IMR-90 (cell line): ENCODE measurements at regions not wholly inside any gene's neighbourhood (a gene's known extent, or its start where the extent isn't known, plus 50 kb on each side); places are given as distances from the start of the nearest gene placed in this dataset.

ENCODE experiments used
- ATAC-seq: fragments of 200-7000 bp; cut with Tn5 transposase; 2 replicates; pipeline ENCODE4 v1.9.1; 2020; ENCODE audit warnings: low read depth, mild to moderate bottlenecking, moderate library complexity
- BruUV-seq: library from RNA; stranded (reverse); fragments of 400-500 nt; replicated peaks from 2 replicates; lab custom pipeline; 2021; lab: Mats Ljungman, UMichigan
- CTCF ChIA-PET: fragments of 300-600 bp; formaldehyde crosslinking; extraction: SDS; loops from one replicate; lab custom pipeline; 2021; ENCODE audit warnings: antibody characterized with exemption; lab: Yijun Ruan, JAX
- POLR2A ChIA-PET: fragments of 300-600 bp; sonication (Branson Sonifier 250); formaldehyde crosslinking; loops from one replicate; lab custom pipeline; 2022; ENCODE audit warnings: antibody characterized with exemption; ENCODE audit not compliant: unreplicated experiment; lab: Charles Lee
- DNase-seq: peaks from one replicate; pipeline ENCODE4 v3.0.0; 2013
- H2AFZ ChIP-seq: replicated peaks from 2 replicates; pipeline ENCODE3; 2013; ENCODE audit warnings: low read length, mild to moderate bottlenecking; ENCODE audit not compliant: poor library complexity
- H2AK5ac ChIP-seq: 2 replicates; pipeline ENCODE4 v1.6.1; 2013; ENCODE audit warnings: low read depth, low read length, inconsistent platforms
- H2AK9ac ChIP-seq: replicated peaks from 2 replicates; pipeline ENCODE3; 2013; ENCODE audit warnings: mild to moderate bottlenecking, low read depth, low read length, moderate library complexity; ENCODE audit not compliant: poor library complexity
- H2BK120ac ChIP-seq: 2 replicates; pipeline ENCODE4 v1.6.1; 2013; ENCODE audit warnings: low read depth, low read length, inconsistent platforms
- H2BK15ac ChIP-seq: 3 replicates; pipeline ENCODE4 v1.6.1; 2013; ENCODE audit warnings: low read depth, low read length, inconsistent platforms
- H2BK20ac ChIP-seq: 2 replicates; pipeline ENCODE4 v1.6.1; 2013; ENCODE audit warnings: low read depth, mild to moderate bottlenecking, inconsistent platforms, low read length, moderate library complexity
- H2BK5ac ChIP-seq: 2 replicates; pipeline ENCODE4 v1.6.1; 2013; ENCODE audit warnings: mild to moderate bottlenecking, low read depth, low read length, inconsistent platforms; ENCODE audit not compliant: poor library complexity, severe bottlenecking
- H3K14ac ChIP-seq: replicated peaks from 2 replicates; pipeline ENCODE4 v1.6.1; 2013; ENCODE audit warnings: low read depth, low read length, inconsistent platforms
- H3K18ac ChIP-seq: 2 replicates; pipeline ENCODE4 v1.6.1; 2013; ENCODE audit warnings: low read depth, low read length, control low read depth
- H3K23ac ChIP-seq: 2 replicates; pipeline ENCODE4 v1.6.1; 2013; ENCODE audit warnings: low read depth, low read length, inconsistent platforms
- H3K27ac ChIP-seq: 2 replicates; pipeline ENCODE4 v1.5.1; 2013; ENCODE audit warnings: mild to moderate bottlenecking, control low read depth, low read length; ENCODE audit not compliant: insufficient read depth
- H3K27me3 ChIP-seq: 2 replicates; pipeline ENCODE4 v1.6.1; 2013; ENCODE audit warnings: low read length; ENCODE audit not compliant: control insufficient read depth, insufficient read depth
- H3K36me3 ChIP-seq: 2 replicates; pipeline ENCODE4 v1.6.1; 2013; ENCODE audit warnings: low read length, mixed read lengths; ENCODE audit not compliant: control insufficient read depth, insufficient read depth
- H3K4ac ChIP-seq: 2 replicates; pipeline ENCODE4 v1.6.1; 2013; ENCODE audit warnings: low read depth, low read length, inconsistent platforms
- H3K4me1 ChIP-seq: 2 replicates; pipeline ENCODE4 v1.6.1; 2013; ENCODE audit warnings: low read length, mixed read lengths; ENCODE audit not compliant: control insufficient read depth, insufficient read depth
- H3K4me2 ChIP-seq: 2 replicates; pipeline ENCODE4 v1.6.1; 2013; ENCODE audit warnings: low read depth, mild to moderate bottlenecking, control low read depth, low read length, moderate library complexity
- H3K4me3 ChIP-seq: 2 replicates; pipeline ENCODE4 v1.5.1; 2013; ENCODE audit warnings: low read depth, mild to moderate bottlenecking, control low read depth, low read length, moderate library complexity; ENCODE audit not compliant: insufficient read depth
- H3K56ac ChIP-seq: 2 replicates; pipeline ENCODE4 v1.6.1; 2013; ENCODE audit warnings: low read length, inconsistent platforms; ENCODE audit not compliant: insufficient read depth; ENCODE audit errors: extremely low read depth
- H3K79me1 ChIP-seq, 2 experiments: 2 replicates each; pipeline ENCODE4 v1.6.1; 2013; ENCODE audit warnings: low read length in 2 of 2, inconsistent platforms in 1 of 2, low read depth in 1 of 2
- H3K9ac ChIP-seq: 2 replicates; pipeline ENCODE4 v1.6.1; 2013; ENCODE audit warnings: low read depth, low read length, control low read depth
- H3K9me1 ChIP-seq: 2 replicates; pipeline ENCODE4 v1.6.1; 2013; ENCODE audit warnings: low read length, inconsistent platforms; ENCODE audit not compliant: insufficient read depth
- H3K9me3 ChIP-seq: 2 replicates; pipeline ENCODE4 v1.6.1; 2013; ENCODE audit warnings: low read length; ENCODE audit not compliant: control insufficient read depth, insufficient read depth
- H4K20me1 ChIP-seq: 2 replicates; pipeline ENCODE4 v1.6.1; 2013; ENCODE audit warnings: low read length, inconsistent platforms; ENCODE audit not compliant: insufficient read depth
- H4K5ac ChIP-seq: 2 replicates; pipeline ENCODE4 v1.6.1; 2013; ENCODE audit warnings: mild to moderate bottlenecking, low read depth, low read length, control low read depth
- H4K8ac ChIP-seq, 2 experiments: 2 replicates each; pipeline ENCODE4 v1.6.1; 2013; ENCODE audit warnings: low read depth in 2 of 2, low read length in 2 of 2, control low read depth in 1 of 2, inconsistent platforms in 1 of 2
- H4K91ac ChIP-seq: 2 replicates; pipeline ENCODE4 v1.6.1; 2013; ENCODE audit warnings: low read depth, low read length, inconsistent platforms; ENCODE audit not compliant: insufficient read depth
- BHLHE40 ChIP-seq: fragments of 150-350 bp; IDR thresholded peaks from 2 replicates; pipeline ENCODE4 v1.6.1; 2016; ENCODE audit warnings: mild to moderate bottlenecking, low read depth, low read length
- CTCF ChIP-seq: conservative IDR thresholded peaks from 2 replicates; pipeline ENCODE4 v1.5.1; 2012; ENCODE audit warnings: mild to moderate bottlenecking, low read depth, low read length, improper control_type of control experiment
- FOS ChIP-seq: fragments of 150-350 bp; IDR thresholded peaks from 2 replicates; pipeline ENCODE4 v1.6.1; 2016; ENCODE audit warnings: low read depth, low read length
- NFE2L2 ChIP-seq: fragments of 150-350 bp; IDR thresholded peaks from 2 replicates; pipeline ENCODE4 v1.6.1; 2016; ENCODE audit warnings: low read depth, mild to moderate bottlenecking, low read length
- RAD21 ChIP-seq: IDR thresholded peaks from 2 replicates; pipeline ENCODE4 v1.6.1; 2012; ENCODE audit warnings: low read length, improper control_type of control experiment
- USF2 ChIP-seq: fragments of 150-350 bp; IDR thresholded peaks from 2 replicates; pipeline ENCODE4 v1.6.1; 2017; ENCODE audit warnings: mild to moderate bottlenecking, antibody characterized with exemption, low read length, low read depth
- WGBS, 2 experiments: methylation state at CpG; one replicate each; pipeline versions ENCODE4 v1.1.5 to v1.1.7; 2013; ENCODE audit warnings: missing lambda C conversion rate in 2 of 2; ENCODE audit not compliant: insufficient read length in 1 of 2; ENCODE audit errors: extremely low coverage in 2 of 2; 5-methylcytosine and 5-hydroxymethylcytosine counted together
- dilution Hi-C: fragments of 300-500 bp; cut with HindIII; formaldehyde crosslinking; loops from one replicate; pipeline ENCODE4 v1.14.3; 2018; ENCODE audit warnings: low sequenced_read_pairs; ENCODE audit not compliant: unreplicated experiment
- in situ Hi-C: fragments of 300-500 bp; cut with MboI; formaldehyde crosslinking; loops from 3 replicates; pipeline ENCODE4 v1.14.3; 2019; ENCODE audit warnings: low sequenced_read_pairs, inconsistent platforms, mixed read lengths
- intact Hi-C: fragments of 100-400 bp; cut with micrococcal nuclease; formaldehyde crosslinking; loops from 2 replicates; pipeline ENCODE4 v1.10.0; 2022

- Histone ChIP-seq H2BK15ac (no peak overlapping the region), H3K9me1 (no peaks in the 10 kb centered on the region), H3K4me1 (no peaks in the 10 kb centered on the region), H2BK5ac (no peak overlapping the region), H2AFZ (no peak overlapping the region), H2BK120ac (no peak overlapping the region), H3K14ac (no peak overlapping the region), H3K27me3 (no peaks in the 10 kb centered on the region), H2BK20ac (no peak overlapping the region), H3K9ac (no peak overlapping the region), H3K56ac (no peak overlapping the region), H3K4ac (no peak overlapping the region), H4K91ac (no peak overlapping the region), H3K9me3 (no peaks in the 10 kb centered on the region), H3K27ac (no peak overlapping the region), H3K18ac (no peak overlapping the region), H3K23ac (no peak overlapping the region), H4K8ac (no peak overlapping the region), H3K79me1 (no peaks in the 10 kb centered on the region), H3K4me2 (no peak overlapping the region), H3K4me3 (no peak overlapping the region), H2AK9ac (no peak overlapping the region), H3K36me3 (no peaks in the 10 kb centered on the region), H2AK5ac (no peak overlapping the region), H4K20me1 (no peaks in the 10 kb centered on the region), H4K5ac (no peak overlapping the region)
- intact Hi-C loops = no loop called here
- ATAC-seq = no peak
- ChIA-PET CTCF (no interaction called here), POLR2A (no interaction called here)
- BruUV-seq = no TSS peak
- no CpG with 5 or more reads among the region's 2 CpGs for WGBS, 2 experiments
- TF ChIP-seq BHLHE40 (no peak), USF2 (no peak), NFE2L2 (no peak), RAD21 (no peak), FOS (no peak), CTCF (no peak)
- in situ Hi-C loops = no loop called here
- dilution Hi-C loops = no loop called here
- DNase-seq = no peak
These were observed 480.3 kb upstream of the CD180 start for GRCh38 chr5:67676863-67677262.
